ENCODE measurements at regions not wholly inside any gene's neighbourhood (a gene's known extent, or its start where the extent isn't known, plus 50 kb on each side); places are given as distances from the start of the nearest gene placed in this dataset.

- TF ChIP-seq POLR2A (IDR thresholded peaks at IDR 0.05; ENCODE audit: low read length) (no peak), GATA1 (IDR thresholded peaks at IDR 0.05; ENCODE audit: low read depth, low read length) (no peak)
- DNase-seq: no peak
Measured at GRCh38 chr10:129031844-129032150, 435.2 kb upstream of the MGMT start.

- no peak for TF ChIP-seq POLR2A (IDR thresholded peaks at IDR 0.05; ENCODE audit: low read length)
- no peak for TF ChIP-seq GATA1 (IDR thresholded peaks at IDR 0.05; ENCODE audit: low read depth, low read length)
- no peak for DNase-seq
Measured at GRCh38 chr10:129032372-129033313, 434.4 kb upstream of the MGMT start.

GRCh38 chr10:129033340-129033739 lies 433.7 kb upstream of the MGMT start:
- no peak for TF ChIP-seq GATA1 (IDR thresholded peaks at IDR 0.05; ENCODE audit: low read depth, low read length)
- TF ChIP-seq POLR2A (IDR thresholded peaks at IDR 0.05; ENCODE audit: low read length): no peak

GRCh38 chr10:129033790-129034272 lies 433.2 kb upstream of the MGMT start:
- TF ChIP-seq POLR2A (IDR thresholded peaks at IDR 0.05; ENCODE audit: low read length) (no peak), GATA1 (IDR thresholded peaks at IDR 0.05; ENCODE audit: low read depth, low read length) (peak; percentile 75)
- peak; percentile 86 to 93 for DNase-seq

More at GRCh38 chr10:129033340-129033739, 433.7 kb upstream of the MGMT start:
- no peak for DNase-seq

- no peak for DNase-seq
Measured at GRCh38 chr10:129035052-129035827, 431.8 kb upstream of the MGMT start.

GRCh38 chr10:129038522-129038921 lies 428.5 kb upstream of the MGMT start:
- no peak for DNase-seq
- no peak for TF ChIP-seq POLR2A (IDR thresholded peaks at IDR 0.05; ENCODE audit: low read length)
- no peak for TF ChIP-seq GATA1 (IDR thresholded peaks at IDR 0.05; ENCODE audit: low read depth, low read length)

More at GRCh38 chr10:129035052-129035827, 431.8 kb upstream of the MGMT start:
- TF ChIP-seq GATA1 (IDR thresholded peaks at IDR 0.05; ENCODE audit: low read depth, low read length) (no peak), POLR2A (IDR thresholded peaks at IDR 0.05; ENCODE audit: low read length) (no peak)

- TF ChIP-seq GATA1 (IDR thresholded peaks at IDR 0.05; ENCODE audit: low read depth, low read length) (no peak), POLR2A (IDR thresholded peaks at IDR 0.05; ENCODE audit: low read length) (no peak)
Measured at GRCh38 chr10:129039406-129040370, 427.4 kb upstream of the MGMT start.

GRCh38 chr10:129040377-129040776 lies 426.7 kb upstream of the MGMT start:
- TF ChIP-seq POLR2A (IDR thresholded peaks at IDR 0.05; ENCODE audit: low read length) (no peak), GATA1 (IDR thresholded peaks at IDR 0.05; ENCODE audit: low read depth, low read length) (no peak)
- DNase-seq: no peak

More at GRCh38 chr10:129039406-129040370, 427.4 kb upstream of the MGMT start:
- no peak for DNase-seq

- no peak for DNase-seq
- TF ChIP-seq GATA1 (IDR thresholded peaks at IDR 0.05; ENCODE audit: low read depth, low read length) (no peak), POLR2A (IDR thresholded peaks at IDR 0.05; ENCODE audit: low read length) (no peak)
Measured at GRCh38 chr10:129041916-129042315, 425.1 kb upstream of the MGMT start.

- TF ChIP-seq GATA1 (IDR thresholded peaks at IDR 0.05; ENCODE audit: low read depth, low read length): no peak
- no peak for TF ChIP-seq POLR2A (IDR thresholded peaks at IDR 0.05; ENCODE audit: low read length)
- no peak for DNase-seq
Measured at GRCh38 chr10:129042776-129043595, 424.1 kb upstream of the MGMT start.

- DNase-seq: no peak
- TF ChIP-seq GATA1 (IDR thresholded peaks at IDR 0.05; ENCODE audit: low read depth, low read length) (no peak), POLR2A (IDR thresholded peaks at IDR 0.05; ENCODE audit: low read length) (no peak)
Measured at GRCh38 chr10:129043691-129044090, 423.4 kb upstream of the MGMT start.

GRCh38 chr10:129045599-129045998 lies 421.4 kb upstream of the MGMT start:
- TF ChIP-seq POLR2A (IDR thresholded peaks at IDR 0.05; ENCODE audit: low read length): no peak
- no peak for TF ChIP-seq GATA1 (IDR thresholded peaks at IDR 0.05; ENCODE audit: low read depth, low read length)
- DNase-seq: no peak

All from erythroblast (primary cell).